ENCODE measurements at regions not wholly inside any gene's neighbourhood (a gene's known extent, or its start where the extent isn't known, plus 50 kb on each side); places are given as distances from the start of the nearest gene placed in this dataset.

GRCh38 chr13:107266657-107267056, 698.7 kb upstream of the ARGLU1 start:
- Histone ChIP-seq H3K36me3 (ENCODE audit: control insufficient read depth, insufficient read depth, low read length) (no peaks in the 10 kb centered on the region), H3K4me3 (ENCODE audit: low read depth, low read length) (no peak overlapping the region), H3K27me3 (ENCODE audit: control insufficient read depth, insufficient read depth, low read length) (no peaks in the 10 kb centered on the region)
- DNase-seq (ENCODE audit: low read depth), result no peak
- ChIA-PET POLR2A (no interaction called here), CTCF (no interaction called here)
- TF ChIP-seq CTCF (IDR thresholded peaks at IDR 0.05; ENCODE audit: insufficient read depth, low read depth, low read length), result no peak

GRCh38 chr13:107258599-107259187, 690.8 kb upstream of the ARGLU1 start:
- DNase-seq (ENCODE audit: low read depth), result no peak
- no peak overlapping the region for H3K4me3 ChIP-seq (ENCODE audit: low read depth, low read length)
- H3K36me3 ChIP-seq (ENCODE audit: control insufficient read depth, insufficient read depth, low read length), result no peaks in the 10 kb centered on the region
- no peak for TF ChIP-seq CTCF (IDR thresholded peaks at IDR 0.05; ENCODE audit: insufficient read depth, low read depth, low read length)
- ChIA-PET POLR2A (no interaction called here), CTCF (no interaction called here)
- no peaks in the 10 kb centered on the region for H3K27me3 ChIP-seq (ENCODE audit: control insufficient read depth, insufficient read depth, low read length)

- POLR2A ChIA-PET, result no interaction called here
- TF ChIP-seq CTCF (IDR thresholded peaks at IDR 0.05; ENCODE audit: insufficient read depth, low read depth, low read length), result no peak
- Histone ChIP-seq H3K4me3 (ENCODE audit: low read depth, low read length) (no peak overlapping the region), H3K27me3 (ENCODE audit: control insufficient read depth, insufficient read depth, low read length) (no peaks in the 10 kb centered on the region), H3K36me3 (ENCODE audit: control insufficient read depth, insufficient read depth, low read length) (no peaks in the 10 kb centered on the region)
- DNase-seq (ENCODE audit: low read depth), result no peak
- CTCF ChIA-PET, result no interaction called here
These were observed 686.5 kb upstream of the ARGLU1 start for GRCh38 chr13:107254392-107254791.

GRCh38 chr13:107252428-107252827, 684.5 kb upstream of the ARGLU1 start:
- ChIA-PET CTCF (no interaction called here), POLR2A (interaction anchor here (0.6 kb wide), 1 partner anchor 44 kb away, joined by 3 read pairs; no protein-coding TSS in a partner anchor)
- no peak overlapping the region for H3K4me3 ChIP-seq (ENCODE audit: low read depth, low read length)
- DNase-seq (ENCODE audit: low read depth), result no peak
- no peaks in the 10 kb centered on the region for H3K27me3 ChIP-seq (ENCODE audit: control insufficient read depth, insufficient read depth, low read length)
- H3K36me3 ChIP-seq (ENCODE audit: control insufficient read depth, insufficient read depth, low read length), result no peaks in the 10 kb centered on the region
- no peak for TF ChIP-seq CTCF (IDR thresholded peaks at IDR 0.05; ENCODE audit: insufficient read depth, low read depth, low read length)

- H3K4me3 ChIP-seq (ENCODE audit: low read depth, low read length), result no peak overlapping the region
- POLR2A ChIA-PET, result no interaction called here
- CTCF ChIA-PET, result no interaction called here
These were observed 684.1 kb upstream of the ARGLU1 start for GRCh38 chr13:107252021-107252420.

More at GRCh38 chr13:107252021-107252420, 684.1 kb upstream of the ARGLU1 start:
- TF ChIP-seq CTCF (IDR thresholded peaks at IDR 0.05; ENCODE audit: insufficient read depth, low read depth, low read length), result no peak
- H3K27me3 ChIP-seq (ENCODE audit: control insufficient read depth, insufficient read depth, low read length), result no peaks in the 10 kb centered on the region
- H3K36me3 ChIP-seq (ENCODE audit: control insufficient read depth, insufficient read depth, low read length), result no peaks in the 10 kb centered on the region
- no peak for DNase-seq (ENCODE audit: low read depth)

All from BJ (cell line).